ENCODE measurements at regions not wholly inside any gene's neighbourhood (a gene's known extent, or its start where the extent isn't known, plus 50 kb on each side); places are given as distances from the start of the nearest gene placed in this dataset.

DNA sequence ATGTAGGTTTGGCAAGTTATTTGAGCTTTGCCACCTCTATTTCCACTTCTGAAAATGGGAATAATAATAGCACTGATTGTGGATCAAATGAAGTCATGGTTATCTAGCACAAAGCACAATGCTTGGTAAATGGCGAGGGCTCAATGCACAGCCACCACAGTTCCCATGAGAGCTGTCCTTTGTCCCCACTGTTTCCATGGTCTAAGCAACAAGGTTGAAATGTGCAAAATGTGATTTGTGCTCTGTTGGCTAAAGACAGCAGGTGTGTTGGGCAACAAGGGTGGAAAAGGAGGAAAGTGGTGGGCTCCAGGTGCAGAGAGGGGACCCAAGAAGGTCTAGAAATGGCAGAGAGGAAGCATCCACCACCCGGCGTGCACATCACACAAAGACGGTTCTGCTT, 200.5 kb downstream of the TRIM29 start:
- no peak for DNase-seq (ENCODE audit: low spot score)

DNA sequence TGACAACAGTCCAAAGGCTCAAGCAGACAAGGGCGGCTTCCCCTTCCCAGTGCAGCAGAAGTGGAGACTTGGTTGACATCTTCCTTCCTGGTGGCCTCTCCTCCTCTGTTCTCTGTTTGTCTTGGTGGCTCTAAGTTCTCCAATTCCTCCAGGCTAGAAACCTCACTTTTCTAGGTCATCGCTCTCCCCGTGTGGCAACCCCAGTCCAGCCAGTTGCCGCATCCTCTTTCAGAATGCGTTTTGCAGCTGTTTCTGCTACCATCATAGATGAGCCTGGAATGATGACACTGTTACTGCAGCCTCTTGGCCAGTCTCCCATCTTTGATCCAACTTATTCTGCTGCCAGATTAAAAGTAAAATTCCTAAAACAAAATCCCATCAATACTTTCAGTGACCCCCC, 201.5 kb downstream of the TRIM29 start:
- DNase-seq (ENCODE audit: low spot score) = no peak

DNA sequence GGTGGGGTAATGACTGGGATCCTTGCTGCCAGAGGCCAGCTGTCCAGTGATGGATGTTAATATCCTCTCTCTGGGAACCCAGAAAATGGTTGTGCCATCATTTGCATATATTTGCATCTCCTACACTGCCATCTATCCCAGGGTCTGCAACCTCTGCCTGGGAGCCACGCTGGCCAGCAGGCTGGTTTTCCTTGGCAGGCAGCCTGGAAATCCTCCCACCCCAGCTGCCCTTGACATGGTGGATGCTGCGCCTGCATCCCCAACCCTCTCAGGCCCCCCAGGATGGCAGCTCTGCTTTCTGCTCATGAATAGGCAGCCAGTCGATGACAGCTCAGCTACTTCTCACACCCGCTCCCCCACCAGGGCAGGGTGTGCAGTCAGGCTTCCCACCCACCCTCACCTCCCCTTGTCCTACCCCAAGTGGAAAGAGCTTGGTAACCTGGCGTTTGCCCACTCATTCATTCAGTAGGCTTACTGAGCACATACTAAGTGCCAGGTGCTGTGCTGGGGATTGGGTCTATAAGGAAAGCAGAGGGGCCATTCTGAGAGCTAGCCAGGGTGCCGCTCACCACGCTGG, 202.5 kb downstream of the TRIM29 start:
- no peak for DNase-seq (ENCODE audit: low spot score)

DNA sequence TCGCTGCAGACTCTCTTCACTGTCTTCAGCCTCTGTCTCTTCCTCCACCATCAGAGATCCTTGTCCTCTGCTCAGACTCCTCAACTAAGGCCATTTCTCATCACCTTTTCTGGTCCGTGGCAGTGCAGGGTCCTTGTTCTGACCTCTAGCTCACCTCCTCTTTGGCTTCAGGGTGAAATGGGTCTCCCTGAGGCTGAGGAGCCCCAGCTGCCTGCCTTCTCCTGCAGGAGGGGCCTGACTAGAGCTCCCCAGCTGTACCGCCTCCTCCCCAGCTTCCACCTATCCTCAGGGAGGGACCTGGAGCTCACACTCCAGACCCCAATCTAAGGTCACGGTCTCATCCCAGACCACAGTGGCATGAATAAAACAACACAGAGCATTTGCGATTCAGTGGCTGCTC, 203.0 kb downstream of the TRIM29 start:
- no peak for DNase-seq (ENCODE audit: low spot score)

DNA sequence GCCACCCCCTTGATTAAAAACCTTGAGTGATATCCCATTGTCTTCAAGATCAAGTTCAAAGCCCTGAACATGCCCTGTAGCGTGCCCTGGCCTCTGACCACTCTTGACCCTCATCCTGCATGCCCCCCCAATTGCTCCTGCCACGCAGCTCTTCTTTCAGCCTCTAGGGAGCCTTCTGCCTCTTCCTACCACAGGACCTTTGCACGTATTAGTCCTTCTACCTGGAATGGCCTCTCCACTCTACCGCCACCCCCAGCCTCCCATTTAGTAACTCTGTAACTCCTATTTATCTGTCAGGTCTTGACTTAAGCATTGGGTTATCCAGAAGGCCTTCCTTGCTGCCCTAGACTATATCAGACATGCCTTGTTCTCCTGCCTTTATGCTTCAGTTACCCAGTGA, 203.6 kb downstream of the TRIM29 start:
- no peak for DNase-seq (ENCODE audit: low spot score)

DNA sequence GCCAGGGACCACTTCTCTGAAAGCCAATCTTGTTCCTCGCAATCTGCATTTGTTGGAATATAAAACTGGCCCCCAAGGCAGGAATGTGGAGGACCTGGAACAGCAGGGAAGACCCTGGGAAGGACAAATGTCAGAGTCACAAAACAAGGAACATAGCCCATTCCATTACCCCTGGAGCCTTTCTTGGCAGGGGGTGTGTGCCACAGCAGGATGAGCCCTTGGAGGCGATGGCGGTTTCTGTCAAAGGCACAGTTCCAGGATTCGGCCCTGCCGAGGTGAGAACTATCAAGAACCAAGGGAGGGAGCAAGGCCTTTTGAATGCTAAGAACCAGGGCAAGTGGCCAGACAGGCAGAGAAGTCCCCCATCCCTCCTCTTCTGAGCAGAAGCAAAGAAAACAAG, 204.3 kb downstream of the TRIM29 start:
- no peak for DNase-seq (ENCODE audit: low spot score)

DNA sequence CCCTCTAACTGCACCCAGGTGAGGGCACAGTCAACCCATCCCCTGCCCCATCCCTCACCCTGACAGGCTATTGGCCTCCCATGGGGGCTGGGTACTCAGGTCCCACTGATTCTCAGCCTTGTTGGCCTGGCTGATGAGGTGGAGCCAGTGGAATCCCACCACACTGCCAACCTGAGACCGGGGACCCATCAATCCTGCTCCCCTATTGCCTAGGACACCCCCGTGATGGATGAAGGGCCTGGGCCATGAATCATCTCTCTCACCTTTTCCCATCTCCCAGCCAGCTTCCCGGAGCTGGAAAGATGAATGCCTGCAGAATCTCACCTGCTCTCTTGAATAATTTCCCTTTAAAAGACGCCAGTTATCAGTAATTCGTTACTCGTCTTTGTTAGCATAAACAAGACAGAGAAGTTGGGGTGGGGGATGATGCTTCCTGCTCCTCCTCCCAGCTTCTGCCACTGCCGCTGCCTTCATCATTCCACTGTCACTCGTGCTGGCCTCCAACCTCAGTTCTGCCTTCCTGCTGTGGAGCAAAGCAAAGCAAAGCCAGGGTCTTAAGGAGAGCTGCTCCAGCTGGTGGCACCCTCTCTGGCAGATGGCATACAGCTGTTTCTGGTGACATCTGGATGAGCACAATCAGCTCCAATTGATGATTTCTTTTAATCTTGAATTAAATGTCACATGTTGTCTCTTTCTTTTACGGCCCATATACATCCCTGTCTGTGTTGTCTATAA, 204.0 kb upstream of the NECTIN1 start:
- DNase-seq (ENCODE audit: low spot score) = no peak

DNA sequence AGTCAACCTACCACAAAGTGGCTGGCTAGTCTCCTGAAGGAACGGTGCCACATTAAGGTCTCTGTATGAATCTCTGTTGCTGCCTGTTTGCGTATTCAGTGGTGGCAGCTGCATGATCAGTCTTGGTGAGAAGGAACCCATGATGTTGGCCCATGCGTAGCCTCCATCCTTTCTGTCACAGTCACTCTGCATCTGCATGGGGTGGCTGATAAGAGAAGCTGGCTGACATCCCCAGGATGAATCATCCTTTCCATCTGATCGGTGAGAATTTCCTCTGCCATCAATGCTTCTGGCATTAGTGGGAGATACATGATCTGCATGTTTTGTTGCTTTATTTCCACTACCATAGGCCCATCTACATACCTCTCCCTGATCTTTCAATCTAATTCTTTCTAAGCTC, 199.0 kb upstream of the NECTIN1 start:
- DNase-seq (ENCODE audit: low spot score) = no peak

DNA sequence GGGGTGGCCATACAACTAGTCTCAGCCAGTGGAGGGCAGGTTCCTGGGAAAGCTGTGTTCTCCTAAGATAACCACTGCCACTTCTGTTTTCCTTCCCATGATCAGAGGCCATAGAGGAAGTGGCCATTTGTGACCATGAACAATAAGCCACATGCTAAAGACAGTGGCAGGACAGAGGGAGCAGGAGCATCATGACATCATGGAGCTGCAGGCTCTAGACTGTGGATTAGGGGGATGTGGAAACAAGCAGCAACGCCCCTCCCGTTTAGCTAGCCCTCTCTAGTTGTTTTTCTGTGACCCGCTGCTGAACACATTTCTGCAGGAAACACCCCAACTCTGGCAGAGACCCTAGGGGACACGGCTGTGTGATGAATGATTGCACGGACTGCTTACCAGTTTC, 195.0 kb upstream of the NECTIN1 start:
- DNase-seq (ENCODE audit: low spot score) = no peak

DNA sequence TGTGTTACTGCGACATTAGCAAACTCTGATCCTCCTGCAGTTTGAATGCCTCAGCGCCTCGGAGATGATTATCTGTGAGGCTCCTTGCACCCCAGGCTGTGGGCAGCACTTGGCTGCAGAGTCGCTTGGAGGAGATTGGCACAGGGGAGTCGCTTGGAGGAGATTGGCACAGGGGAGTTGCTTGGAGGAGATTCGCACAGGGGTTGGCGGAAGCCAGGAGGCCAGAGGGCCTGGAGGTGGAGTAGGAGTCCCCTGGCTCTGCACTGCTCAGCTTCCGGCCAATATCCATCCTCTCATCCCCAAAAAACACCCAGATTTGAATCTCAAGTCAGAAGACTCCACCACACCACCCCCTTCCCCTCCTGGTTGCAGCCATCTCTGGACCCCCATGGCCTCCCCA, 192.6 kb upstream of the NECTIN1 start:
- no peak for DNase-seq (ENCODE audit: low spot score)

DNA sequence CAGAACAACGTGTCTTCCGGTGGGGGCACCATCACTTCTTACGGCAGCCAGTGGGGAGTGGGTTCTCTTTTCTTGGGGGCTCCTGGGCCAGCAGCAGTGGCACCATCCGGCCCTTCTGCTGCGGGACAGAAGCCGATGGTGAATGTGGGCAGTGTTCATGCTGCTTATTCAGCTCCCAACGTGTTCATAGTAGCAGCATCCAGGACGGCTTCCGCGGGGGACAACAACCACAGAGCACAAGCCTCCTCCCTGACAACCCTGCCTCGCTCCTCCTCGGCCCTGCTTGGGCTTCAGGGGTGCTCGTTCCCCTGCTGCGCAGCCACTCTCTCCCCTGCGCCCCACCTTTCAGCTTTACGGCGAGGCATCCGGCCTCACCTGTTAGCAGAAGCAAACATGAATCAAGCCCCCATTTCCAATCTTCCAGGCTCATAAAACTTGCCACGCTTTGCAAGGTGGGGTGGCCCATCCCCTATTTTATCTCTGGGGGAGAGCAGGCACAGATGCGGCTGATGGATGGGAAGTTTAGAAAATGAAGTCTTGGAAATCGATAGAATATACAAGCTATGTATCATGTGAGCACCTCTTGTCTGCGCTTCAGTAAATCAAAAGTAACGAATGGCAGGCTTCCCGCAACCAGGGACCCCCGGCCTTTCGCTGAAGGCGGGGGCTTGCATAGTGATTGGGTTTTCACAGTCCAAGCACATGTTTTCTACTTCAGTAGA, 191.8 kb upstream of the NECTIN1 start:
- DNase-seq (ENCODE audit: low spot score) = no peak

DNA sequence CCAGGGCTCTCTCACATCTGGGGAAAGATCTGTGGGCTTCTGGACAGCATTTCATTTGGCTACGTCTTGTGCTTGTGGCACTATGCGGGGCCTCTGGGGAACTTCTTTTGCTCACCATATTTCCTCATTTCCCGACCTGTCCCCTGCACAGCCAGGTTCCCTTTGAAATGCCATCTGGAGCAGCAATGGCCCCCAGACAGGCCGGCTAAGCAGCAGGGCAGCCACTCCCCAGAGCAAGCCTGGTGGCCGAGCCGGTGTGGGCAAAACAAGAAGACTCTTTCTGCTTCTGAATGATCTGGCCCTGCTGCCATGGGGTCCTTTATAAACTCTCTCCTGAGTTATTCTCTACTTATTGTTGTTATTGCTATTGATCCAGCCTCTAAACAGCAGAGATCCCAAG, 190.7 kb upstream of the NECTIN1 start:
- DNase-seq (ENCODE audit: low spot score) = no peak

DNA sequence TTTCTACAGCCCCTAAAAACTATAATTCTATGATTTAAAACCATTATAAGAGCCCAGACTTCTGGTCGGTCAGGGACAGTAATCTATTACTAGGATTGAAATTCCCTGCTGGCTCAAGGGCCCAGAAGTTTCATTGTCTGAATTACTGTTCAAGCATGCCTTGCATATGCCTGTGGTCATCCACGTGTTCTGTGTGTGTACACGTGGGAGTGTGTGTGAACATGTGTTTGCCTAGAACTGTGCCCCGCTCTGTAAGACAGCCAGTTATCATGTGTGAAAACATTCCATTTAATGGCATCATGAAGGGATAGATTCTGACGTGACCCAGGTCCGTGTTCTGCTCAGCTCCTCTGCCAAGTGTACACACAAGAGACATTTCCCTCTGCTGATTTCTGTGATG, 189.3 kb upstream of the NECTIN1 start:
- DNase-seq (ENCODE audit: low spot score) = no peak

DNA sequence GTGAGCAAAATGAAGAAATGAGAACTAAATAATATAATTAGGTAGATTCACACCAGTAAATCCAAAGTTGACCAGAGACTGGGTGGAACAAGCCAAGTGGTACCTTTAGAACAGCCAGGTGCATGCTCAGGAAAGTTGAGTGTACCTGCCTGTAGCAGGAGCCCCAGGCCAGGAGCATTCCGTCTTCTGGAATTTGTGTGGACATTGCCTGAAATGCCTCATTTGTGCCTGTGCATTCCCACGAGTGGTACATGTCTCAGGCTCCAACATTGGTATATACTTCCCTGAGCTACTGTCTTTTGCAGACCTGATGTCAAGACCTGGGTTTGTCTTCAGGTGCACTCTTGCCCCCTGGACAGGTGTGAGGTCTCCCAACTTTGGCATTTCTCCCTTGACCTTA, 187.6 kb upstream of the NECTIN1 start:
- DNase-seq (ENCODE audit: low spot score) = no peak

DNA sequence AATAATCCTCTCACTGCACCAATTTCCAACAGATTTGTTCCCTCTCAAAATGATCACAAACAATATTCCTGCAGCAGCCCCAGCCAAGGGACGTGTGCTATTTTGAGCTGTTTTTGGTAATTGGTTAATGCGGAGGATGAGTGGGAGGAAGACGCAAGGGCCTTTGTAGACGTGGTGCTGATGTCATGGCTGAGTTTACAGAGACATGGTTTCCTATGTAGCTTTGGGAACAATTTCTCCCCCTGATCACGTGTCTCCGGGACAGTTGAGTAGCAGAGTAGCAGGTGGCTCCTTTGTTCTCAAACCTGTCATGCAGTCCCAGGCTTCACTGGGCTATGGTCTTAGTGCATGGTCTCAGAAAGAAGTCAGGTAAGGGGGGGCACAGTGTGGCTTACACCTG, 183.2 kb upstream of the NECTIN1 start:
- no peak for DNase-seq (ENCODE audit: low spot score)

DNA sequence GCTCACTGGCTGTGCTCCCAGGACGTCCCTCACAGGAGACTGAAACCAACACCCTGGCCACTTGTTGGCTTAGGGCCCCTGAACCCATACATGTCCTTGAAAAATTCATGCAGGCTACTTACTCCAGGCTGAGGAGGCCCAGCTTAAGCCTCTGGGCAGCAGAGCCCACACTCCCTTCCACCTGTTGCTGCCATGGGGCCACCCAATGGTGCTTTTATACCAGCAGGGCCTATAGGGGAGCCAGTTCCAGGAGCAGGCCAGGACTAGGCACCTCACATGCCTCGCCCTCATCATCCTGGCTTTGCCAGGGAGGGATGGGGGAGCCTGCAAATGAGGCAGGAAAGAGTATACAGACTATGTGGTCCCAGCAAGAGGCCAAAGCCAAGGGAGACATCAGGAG, 181.7 kb upstream of the NECTIN1 start:
- no peak for DNase-seq (ENCODE audit: low spot score)

DNA sequence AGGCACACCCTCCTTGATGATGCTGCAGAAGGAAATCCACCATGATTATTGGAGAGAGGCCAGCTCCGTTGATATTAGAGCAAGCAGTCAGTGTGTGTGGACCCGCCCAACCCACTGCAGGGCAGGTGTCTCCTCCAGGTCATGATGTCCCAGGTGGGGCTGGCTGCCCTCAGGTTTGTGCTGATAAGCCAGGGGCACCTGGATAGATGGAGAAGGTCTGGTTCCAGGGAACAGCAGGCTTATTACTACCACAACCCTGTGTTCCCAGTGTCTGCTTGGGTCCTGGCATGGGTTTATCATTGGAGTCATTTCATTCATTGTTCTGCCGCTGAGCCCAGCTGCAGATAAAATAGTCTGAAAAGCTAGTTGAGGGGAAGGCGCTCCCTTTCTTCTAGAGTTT, 181.1 kb upstream of the NECTIN1 start:
- DNase-seq (ENCODE audit: low spot score) = no peak

DNA sequence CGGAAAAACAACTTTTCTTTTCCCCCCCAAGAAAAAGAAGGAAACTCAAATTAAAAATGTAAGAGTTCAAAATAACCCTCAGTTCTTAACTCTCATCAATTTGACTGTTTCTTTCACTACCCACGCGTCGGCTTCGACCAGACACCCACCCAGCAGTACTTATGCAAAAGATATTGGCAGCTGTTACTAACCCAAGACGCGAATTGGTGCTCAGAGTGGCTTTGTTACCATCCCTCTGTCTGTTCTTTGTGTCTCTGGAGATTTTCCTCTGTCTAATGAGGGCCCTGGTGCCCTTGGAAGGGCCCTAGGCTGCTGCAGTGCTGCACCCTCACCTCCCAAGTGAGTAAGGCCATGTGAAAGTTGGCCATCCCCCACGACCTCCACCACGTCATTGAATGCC, 180.5 kb upstream of the NECTIN1 start:
- no peak for DNase-seq (ENCODE audit: low spot score)

DNA sequence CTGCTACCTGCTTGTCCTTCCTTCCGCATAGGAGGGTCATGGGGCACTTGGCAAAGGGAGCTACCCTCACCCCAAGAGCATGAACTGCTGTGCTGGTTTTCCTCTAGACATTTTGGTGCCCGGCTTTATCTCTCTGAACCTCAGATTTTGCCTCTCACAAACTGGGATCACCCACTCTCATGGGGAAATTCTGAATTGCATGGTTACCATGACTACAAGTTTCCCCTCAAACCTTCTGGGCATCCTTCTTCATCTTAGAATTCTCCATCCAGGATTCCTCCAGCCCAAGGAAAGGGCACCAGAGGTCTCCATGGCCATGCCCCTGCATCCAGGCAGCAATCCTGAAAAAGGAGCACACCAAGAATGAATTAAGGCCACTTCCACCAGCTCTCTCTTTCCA, 180.1 kb upstream of the NECTIN1 start:
- no peak for DNase-seq (ENCODE audit: low spot score)

DNA sequence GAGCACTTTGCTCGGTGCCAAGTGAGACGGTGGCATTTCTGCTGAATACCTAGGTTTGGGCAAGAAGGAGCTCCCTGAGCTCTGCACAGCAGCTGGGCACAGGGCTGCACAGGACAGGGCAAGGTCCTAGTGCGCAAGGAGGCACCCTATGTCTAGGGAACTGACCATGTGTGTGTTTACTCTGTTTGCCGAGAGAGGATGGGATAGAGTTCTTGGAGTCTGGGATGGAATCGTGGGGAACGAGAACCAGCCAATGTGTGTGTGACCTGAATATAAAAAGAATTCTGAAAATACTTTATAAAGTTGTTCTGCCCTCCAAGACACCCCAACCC, 179.5 kb upstream of the NECTIN1 start:
- no peak for DNase-seq (ENCODE audit: low spot score)

DNA sequence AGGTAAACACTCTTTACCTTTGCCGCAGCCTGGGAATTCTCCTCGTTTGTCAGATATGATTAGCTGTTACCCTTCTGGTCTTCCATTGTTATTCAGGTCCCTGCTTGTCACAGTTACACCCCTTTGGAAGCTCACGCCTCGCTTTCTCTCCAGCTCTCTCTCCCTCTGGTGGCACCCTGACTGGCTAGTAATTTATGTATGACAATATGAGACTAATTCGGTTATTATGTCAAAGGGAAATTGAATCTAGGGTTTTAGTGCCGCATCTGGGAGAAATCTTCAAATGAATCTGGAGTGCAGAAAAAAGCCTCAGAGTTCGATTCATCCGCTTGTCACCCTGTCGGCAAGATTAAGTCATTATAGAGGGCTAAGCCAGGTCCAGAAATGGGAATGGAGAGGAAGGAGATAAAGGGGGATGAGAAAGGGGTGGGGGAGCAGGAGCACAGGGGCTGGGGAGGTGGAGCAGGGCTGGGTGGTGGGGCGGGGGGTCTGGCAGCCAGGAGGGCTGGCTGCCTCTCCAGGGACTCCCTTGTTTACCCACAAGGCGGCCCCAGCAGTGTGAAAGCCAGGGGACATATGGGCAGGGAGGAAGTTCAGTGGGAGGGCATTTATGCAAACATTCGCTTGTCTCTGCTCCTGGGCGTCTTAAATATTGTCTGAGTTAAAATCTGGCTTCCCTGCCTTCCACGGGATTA, 179.0 kb upstream of the NECTIN1 start:
- DNase-seq (ENCODE audit: low spot score) = no peak

DNA sequence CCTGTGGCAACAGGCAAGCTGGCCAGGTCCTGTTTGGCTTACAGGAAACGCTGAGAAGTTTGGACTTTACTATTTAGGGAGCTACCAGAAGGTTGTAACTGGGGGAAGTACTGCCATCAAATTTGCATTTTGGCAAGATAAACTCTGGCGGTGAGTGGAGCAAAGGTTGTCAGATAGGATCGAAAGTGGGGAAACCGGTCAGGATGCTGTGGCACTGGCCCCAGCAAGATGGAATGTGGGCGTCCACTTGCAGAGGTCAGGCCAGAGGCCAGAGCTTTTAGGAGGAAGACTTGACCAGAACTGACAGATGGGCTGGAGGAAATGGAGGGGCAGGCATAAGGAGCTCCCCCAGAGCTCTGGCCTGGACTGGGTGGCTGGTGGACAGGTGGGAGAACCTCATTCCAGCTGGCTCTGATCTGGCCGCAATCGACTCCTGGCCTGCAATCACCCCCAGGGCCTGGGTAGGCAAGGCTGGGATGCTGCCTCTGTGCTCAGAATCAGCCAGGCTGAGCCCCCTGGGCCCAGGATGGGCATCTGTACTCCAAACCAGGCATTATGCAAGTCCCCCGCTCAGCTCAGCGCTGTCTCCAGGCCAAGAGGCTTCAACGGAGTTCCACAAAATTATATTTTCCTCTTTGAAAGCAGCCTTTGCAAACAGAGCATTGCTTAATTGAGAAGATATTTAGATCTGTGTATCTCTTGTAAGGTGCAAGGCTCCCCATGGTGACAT, 178.3 kb upstream of the NECTIN1 start:
- no peak for DNase-seq (ENCODE audit: low spot score)

DNA sequence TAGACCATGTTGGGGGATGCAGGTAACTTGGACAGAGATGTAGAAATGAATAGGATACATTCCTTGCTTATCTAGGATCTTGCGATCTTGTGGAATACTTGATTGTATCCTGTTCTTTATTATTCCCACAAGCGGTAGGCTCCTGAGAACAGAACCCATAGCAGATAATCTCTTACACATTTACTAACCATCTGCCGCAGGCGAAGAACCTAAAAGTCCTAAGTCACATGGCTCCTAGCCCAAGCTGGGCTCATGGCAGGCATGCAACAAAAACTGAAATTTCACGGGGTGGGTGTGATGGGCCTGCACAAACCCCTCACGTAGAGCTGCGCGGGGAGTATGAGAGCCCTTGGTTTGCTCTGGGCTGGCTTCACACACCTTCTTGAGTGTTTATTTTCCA, 177.4 kb upstream of the NECTIN1 start:
- no peak for DNase-seq (ENCODE audit: low spot score)
